Esophagus (tissue), 2 donors: ENCODE measurements at regions not wholly inside any gene's neighbourhood (a gene's known extent, or its start where the extent isn't known, plus 50 kb on each side); places are given as distances from the start of the nearest gene placed in this dataset.

Experiments used
- H3K27ac ChIP-seq, 2 donors: one replicate each; pipeline ENCODE4 v1.5.1; 2013; ENCODE audit warnings: low read depth in 2 of 2, mild to moderate bottlenecking in 2 of 2, inconsistent platforms in 1 of 2, low read length in 1 of 2, moderate library complexity in 1 of 2
- H3K27me3 ChIP-seq, 2 donors: one replicate each; pipeline ENCODE4 v1.6.1; 2013; ENCODE audit warnings: low read length in 2 of 2, control low read depth in 1 of 2, mild to moderate bottlenecking in 1 of 2; ENCODE audit not compliant: insufficient read depth in 2 of 2, control insufficient read depth in 1 of 2
- H3K36me3 ChIP-seq, 2 donors: one replicate each; pipeline ENCODE4 v1.6.1; 2013; ENCODE audit warnings: low read length in 1 of 2; ENCODE audit not compliant: control insufficient read depth in 2 of 2, insufficient read depth in 2 of 2
- H3K4me1 ChIP-seq, 2 donors: one replicate each; pipeline ENCODE4 v1.6.1; 2013; ENCODE audit warnings: low read length in 1 of 2; ENCODE audit not compliant: control insufficient read depth in 2 of 2, insufficient read depth in 2 of 2
- H3K4me3 ChIP-seq, 2 donors: one replicate each; pipeline ENCODE4 v1.5.1; 2013; ENCODE audit warnings: low read length in 2 of 2, mild to moderate bottlenecking in 2 of 2, low read depth in 1 of 2, moderate library complexity in 1 of 2
- H3K9me3 ChIP-seq, 2 donors: one replicate each; pipeline ENCODE4 v1.6.1; 2013; ENCODE audit warnings: mild to moderate bottlenecking in 2 of 2, low read depth in 1 of 2, low read length in 1 of 2, moderate library complexity in 1 of 2; ENCODE audit not compliant: control insufficient read depth in 2 of 2, insufficient read depth in 1 of 2
- WGBS, 2 donors: extraction: QIAGEN DNeasy Blood & Tissue Kit; methylation state at CpG; one replicate each; pipeline ENCODE4 v1.1.7; 2013; 5-methylcytosine and 5-hydroxymethylcytosine counted together
- donor health status: healthy with polysubstance abuse.
- donor health status: Bipolar disorder and iron deficiency.

- Histone ChIP-seq H3K9me3 (no peaks in the 10 kb centered on the region), H3K4me1 (no peaks in the 10 kb centered on the region), H3K36me3 (no peaks in the 10 kb centered on the region), H3K27me3 (no peaks in the 10 kb centered on the region), H3K27ac (no peak overlapping the region), H3K4me3 (no peak overlapping the region)
- WGBS, 2 donors = 86 to 89% methylated on average over 5 of the region's 5 CpGs
These were observed 128.8 kb upstream of the CD93 start for GRCh38 chr20:23214903-23215302.

- Histone ChIP-seq H3K27ac (no peak overlapping the region), H3K36me3 (no peaks in the 10 kb centered on the region), H3K9me3 (no peaks in the 10 kb centered on the region), H3K27me3 (no peaks in the 10 kb centered on the region), H3K4me1 (no peaks in the 10 kb centered on the region), H3K4me3 (no peak overlapping the region)
- 64 to 74% methylated on average over 6 of the region's 6 CpGs for WGBS, 2 donors
These were observed 126.4 kb upstream of the CD93 start for GRCh38 chr20:23212464-23212995.

- Histone ChIP-seq H3K9me3 (no peaks in the 10 kb centered on the region), H3K4me1 (no peaks in the 10 kb centered on the region), H3K36me3 (no peaks in the 10 kb centered on the region), H3K4me3 (no peak overlapping the region), H3K27me3 (no peaks in the 10 kb centered on the region), H3K27ac (no peak overlapping the region)
These were observed 125.9 kb upstream of the CD93 start for GRCh38 chr20:23212011-23212410.

GRCh38 chr20:23211164-23211563, 125.0 kb upstream of the CD93 start:
- Histone ChIP-seq H3K9me3 (no peaks in the 10 kb centered on the region), H3K4me1 (peaks cover under 1% of the 10 kb centered on the region in 2 donors), H3K36me3 (no peaks in the 10 kb centered on the region), H3K27ac (no peak overlapping the region), H3K27me3 (no peaks in the 10 kb centered on the region), H3K4me3 (no peak overlapping the region)
- 92 to 93% methylated on average over 3 of the region's 3 CpGs for WGBS, 2 donors

GRCh38 chr20:23207826-23208540, 121.9 kb upstream of the CD93 start:
- H3K36me3 ChIP-seq = no peaks in the 10 kb centered on the region
- 82 to 89% methylated on average over 1 of the region's 1 CpG for WGBS, 2 donors

GRCh38 chr20:23206995-23207394, 120.9 kb upstream of the CD93 start:
- Histone ChIP-seq H3K27ac (no peak overlapping the region), H3K4me3 (no peak overlapping the region), H3K27me3 (no peaks in the 10 kb centered on the region), H3K4me1 (peaks cover 8% of the 10 kb centered on the region in 2 donors), H3K9me3 (no peaks in the 10 kb centered on the region), H3K36me3 (no peaks in the 10 kb centered on the region)
- 82 to 90% methylated on average over 7 of the region's 7 CpGs for WGBS, 2 donors

More at GRCh38 chr20:23207826-23208540, 121.9 kb upstream of the CD93 start:
- peaks cover 8% of the 10 kb centered on the region in 2 donors for H3K4me1 ChIP-seq
- H3K27me3 ChIP-seq = no peaks in the 10 kb centered on the region
- no peaks in the 10 kb centered on the region for H3K9me3 ChIP-seq
- H3K4me3 ChIP-seq = no peak overlapping the region
- no peak overlapping the region for H3K27ac ChIP-seq

- H3K27me3 ChIP-seq = no peaks in the 10 kb centered on the region
- no peak overlapping the region for H3K4me3 ChIP-seq
- peak overlapping the region; percentile 53 to 75 for H3K27ac ChIP-seq
- peaks cover 8% of the 10 kb centered on the region in 2 donors for H3K4me1 ChIP-seq
- H3K36me3 ChIP-seq = no peaks in the 10 kb centered on the region
- H3K9me3 ChIP-seq = no peaks in the 10 kb centered on the region
- WGBS, 2 donors = 85 to 87% methylated on average over 2 of the region's 2 CpGs
These were observed 119.9 kb upstream of the CD93 start for GRCh38 chr20:23206061-23206460.

- Histone ChIP-seq H3K36me3 (no peaks in the 10 kb centered on the region), H3K27ac (peak overlapping the region; percentile 53 to 75), H3K27me3 (no peaks in the 10 kb centered on the region), H3K9me3 (no peaks in the 10 kb centered on the region), H3K4me3 (no peak overlapping the region), H3K4me1 (peaks cover 8 to 13% of the 10 kb centered on the region in 2 donors)
- WGBS, 2 donors = 19 to 23% methylated on average over 10 of the region's 10 CpGs
These were observed 119.5 kb upstream of the CD93 start for GRCh38 chr20:23205611-23206041.

- H3K9me3 ChIP-seq = no peaks in the 10 kb centered on the region
- WGBS, 2 donors = 54 to 60% methylated on average over 7 of the region's 7 CpGs
- no peaks in the 10 kb centered on the region for H3K27me3 ChIP-seq
- peak overlapping the region in 1 of 2 donors; percentile 40 for H3K27ac ChIP-seq
- H3K4me3 ChIP-seq = no peak overlapping the region
- H3K4me1 ChIP-seq = peaks cover 8 to 15% of the 10 kb centered on the region in 2 donors
- H3K36me3 ChIP-seq = no peaks in the 10 kb centered on the region
These were observed 119.1 kb upstream of the CD93 start for GRCh38 chr20:23205211-23205610.
